Mucosa of gallbladder (tissue), 1 donor: ENCODE measurements at regions not wholly inside any gene's neighbourhood (a gene's known extent, or its start where the extent isn't known, plus 50 kb on each side); places are given as distances from the start of the nearest gene placed in this dataset.
"Not testable (repeated sequence)": the region's sequence is repeated elsewhere in the genome, so short reads cannot be mapped to it uniquely, and the experiment has no call there.

Experiments used
- DNase-seq: peaks from one replicate; pipeline ENCODE4 v3.0.0-alpha.2; 2020; ENCODE audit warnings: low spot score
- donor health status: DM: no; HTN: no; CAD: no.

- DNase-seq: no peak
Observed at GRCh38 chr4:54852054-54852453, 194.3 kb downstream of the KIT start.

- no peak for DNase-seq
Observed at GRCh38 chr4:54844911-54845310, 187.2 kb downstream of the KIT start.

- DNase-seq: no peak
Observed at GRCh38 chr4:54843946-54844345, 186.2 kb downstream of the KIT start.

GRCh38 chr4:54843106-54843505 is 185.3 kb downstream of the KIT start:
- no peak for DNase-seq

GRCh38 chr4:54842656-54843055 is 184.9 kb downstream of the KIT start:
- DNase-seq: no peak

GRCh38 chr4:54842226-54842625 is 184.5 kb downstream of the KIT start:
- no peak for DNase-seq

GRCh38 chr4:54840992-54841768 is 183.4 kb downstream of the KIT start:
- peak; percentile 13 for DNase-seq

GRCh38 chr4:54840430-54840829 is 182.7 kb downstream of the KIT start:
- DNase-seq: no peak

GRCh38 chr4:54838301-54838700 is 180.5 kb downstream of the KIT start:
- no peak for DNase-seq

GRCh38 chr4:54837576-54838140 is 179.9 kb downstream of the KIT start:
- no peak for DNase-seq

- DNase-seq: not testable (repeated sequence)
Observed at GRCh38 chr4:54828361-54828760, 170.6 kb downstream of the KIT start.

- DNase-seq: no peak
Observed at GRCh38 chr4:54823616-54824015, 165.9 kb downstream of the KIT start.

GRCh38 chr4:54819034-54819433 is 161.3 kb downstream of the KIT start:
- no peak for DNase-seq

GRCh38 chr4:54818481-54818880 is 160.7 kb downstream of the KIT start:
- no peak for DNase-seq

GRCh38 chr4:54813674-54814073 is 155.9 kb downstream of the KIT start:
- no peak for DNase-seq

- no peak for DNase-seq
Observed at GRCh38 chr4:54806351-54806750, 148.6 kb downstream of the KIT start.

GRCh38 chr4:54802336-54802735 is 144.6 kb downstream of the KIT start:
- DNase-seq: no peak

- DNase-seq: no peak
Observed at GRCh38 chr4:54800831-54801530, 143.2 kb downstream of the KIT start.

- no peak for DNase-seq
Observed at GRCh38 chr4:54794579-54794978, 136.8 kb downstream of the KIT start.

- no peak for DNase-seq
Observed at GRCh38 chr4:54793856-54794422, 136.2 kb downstream of the KIT start.
